ENCODE measurements at regions not wholly inside any gene's neighbourhood (a gene's known extent, or its start where the extent isn't known, plus 50 kb on each side); places are given as distances from the start of the nearest gene placed in this dataset.
A peak's percentile ranks its signal among the peaks of the same experiment; 100 is the strongest.

- Mint-ChIP-seq H3K4me1 (ENCODE audit: low read depth in 2 of 2) (peaks cover 2 to 5% of the 10 kb centered on the region in 2 donors), H3K4me3 (no peak overlapping the region), H3K9me3 (no peaks in the 10 kb centered on the region), H3K27me3 (peaks cover 9 to 27% of the 10 kb centered on the region in 2 donors), H3K27ac (no peak overlapping the region), H3K36me3 (ENCODE audit: insufficient read depth) (no peaks in the 10 kb centered on the region)
- ATAC-seq (replicated peaks) (no peak), DNase-seq (no peak)
These were observed 227.8 kb downstream of the LACC1 start for GRCh38 chr13:44107357-44108121.

GRCh38 chr13:44108331-44108858 is 228.7 kb downstream of the LACC1 start:
- H3K9me3 Mint-ChIP-seq, result no peaks in the 10 kb centered on the region

DNA sequence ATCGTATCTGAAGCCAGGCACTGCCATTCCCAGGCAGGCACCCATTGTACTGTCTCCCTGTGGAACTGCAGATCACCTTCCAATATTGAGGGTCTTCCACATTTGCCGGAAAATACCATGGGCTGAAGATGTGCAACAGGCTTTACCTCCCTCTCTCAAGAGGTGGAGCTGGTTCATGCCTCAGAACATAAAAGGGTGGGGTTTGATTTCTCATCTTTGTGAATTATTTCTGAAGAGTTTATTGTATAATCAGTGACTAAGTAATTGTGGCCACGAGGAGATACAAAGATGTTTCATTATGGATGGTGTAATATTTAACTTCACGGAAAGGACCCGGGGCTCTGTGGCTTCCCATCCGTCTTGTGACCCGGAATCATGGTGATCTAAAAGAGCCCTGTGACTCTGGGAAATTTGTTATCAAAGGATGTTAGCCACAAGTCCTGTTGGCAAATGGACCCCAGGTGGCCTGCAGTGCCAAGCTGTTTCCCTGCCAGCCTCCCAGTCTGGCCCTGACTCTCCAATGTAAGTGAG is 230.5 kb downstream of the LACC1 start:
- no peaks in the 10 kb centered on the region for H3K36me3 Mint-ChIP-seq (ENCODE audit: insufficient read depth)
- H3K4me1 Mint-ChIP-seq (ENCODE audit: low read depth in 2 of 2), result peaks cover 11 to 18% of the 10 kb centered on the region in 2 donors

More at GRCh38 chr13:44108331-44108858, 228.7 kb downstream of the LACC1 start:
- Mint-ChIP-seq H3K4me3 (no peak overlapping the region), H3K27me3 (peaks cover 9 to 27% of the 10 kb centered on the region in 2 donors), H3K27ac (no peak overlapping the region), H3K36me3 (ENCODE audit: insufficient read depth) (no peaks in the 10 kb centered on the region), H3K4me1 (ENCODE audit: low read depth in 2 of 2) (peaks cover 11 to 14% of the 10 kb centered on the region in 2 donors)
- DNase-seq, result no peak
- ATAC-seq (replicated peaks), result no peak

GRCh38 chr13:44111701-44112100 is 232.0 kb downstream of the LACC1 start:
- Mint-ChIP-seq H3K4me3 (no peak overlapping the region), H3K9me3 (no peaks in the 10 kb centered on the region), H3K27me3 (peaks cover 0 to 5% of the 10 kb centered on the region in 2 donors), H3K36me3 (ENCODE audit: insufficient read depth) (no peaks in the 10 kb centered on the region), H3K27ac (peak overlapping the region; percentile 94), H3K4me1 (ENCODE audit: low read depth in 2 of 2) (peaks cover 17 to 34% of the 10 kb centered on the region in 2 donors)
- DNase-seq (no peak), ATAC-seq (replicated peaks) (no peak)

More for the DNA sequence above, 230.5 kb downstream of the LACC1 start:
- H3K27ac Mint-ChIP-seq, result no peak overlapping the region
- H3K4me3 Mint-ChIP-seq, result no peak overlapping the region
- no peaks in the 10 kb centered on the region for H3K9me3 Mint-ChIP-seq
- ATAC-seq (replicated peaks), result no peak
- peaks cover 0 to 16% of the 10 kb centered on the region in 2 donors for H3K27me3 Mint-ChIP-seq
- no peak for DNase-seq

- ATAC-seq (replicated peaks) (peak; percentile 81), DNase-seq (peak in 1 of 3 experiments; percentile 27)
- H3K4me3 Mint-ChIP-seq, result peak overlapping the region; percentile 52 to 62
- no peaks in the 10 kb centered on the region for H3K36me3 Mint-ChIP-seq (ENCODE audit: insufficient read depth)
- H3K27ac Mint-ChIP-seq, result peak overlapping the region; percentile 94
- H3K9me3 Mint-ChIP-seq, result no peaks in the 10 kb centered on the region
- H3K4me1 Mint-ChIP-seq (ENCODE audit: low read depth in 2 of 2), result peaks cover 24 to 41% of the 10 kb centered on the region in 2 donors
- no peaks in the 10 kb centered on the region for H3K27me3 Mint-ChIP-seq
These were observed 233.1 kb downstream of the LACC1 start for GRCh38 chr13:44112700-44113329.

DNA sequence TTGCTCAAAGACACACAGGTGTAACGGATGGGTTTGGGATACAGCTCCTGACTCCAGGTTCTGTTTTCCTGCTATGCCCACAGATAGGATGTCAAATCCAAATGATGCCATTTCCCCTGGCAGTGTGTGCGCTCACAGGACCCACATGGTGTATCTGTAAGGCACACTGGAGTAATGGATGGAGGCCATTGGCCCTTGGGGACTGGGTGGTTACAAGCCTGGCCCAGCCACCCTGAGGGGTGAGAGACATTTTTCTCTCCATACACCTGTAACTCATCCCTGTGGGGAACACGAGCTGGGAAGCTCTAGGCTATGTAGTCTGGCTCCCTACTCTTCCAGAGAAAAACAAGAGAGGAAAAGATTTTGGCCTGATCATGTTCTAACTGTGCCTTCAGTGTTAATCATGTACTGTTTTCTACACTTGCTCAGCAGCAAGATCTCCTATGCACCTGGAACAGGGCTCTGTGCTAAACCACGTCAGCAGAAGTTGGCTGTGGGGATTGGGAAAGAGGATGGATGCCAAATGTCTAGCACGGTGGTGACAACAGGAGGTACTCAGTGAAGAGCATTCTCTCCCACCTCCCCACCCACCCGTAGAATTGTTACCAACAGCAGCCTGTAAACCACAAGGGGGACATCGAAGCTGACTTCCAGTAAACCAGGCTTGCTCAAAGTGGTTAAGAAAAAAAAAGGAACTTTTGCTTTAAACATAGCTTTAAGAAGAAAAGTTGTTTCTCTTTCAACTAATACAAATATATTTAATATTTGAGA is 237.0 kb downstream of the LACC1 start:
- H3K9me3 Mint-ChIP-seq, result no peaks in the 10 kb centered on the region
- ATAC-seq (replicated peaks), result peak; percentile 39
- H3K27me3 Mint-ChIP-seq, result no peaks in the 10 kb centered on the region
- H3K4me3 Mint-ChIP-seq, result peak overlapping the region; percentile 23 to 26
- H3K27ac Mint-ChIP-seq, result peak overlapping the region; percentile 67 to 73
- no peaks in the 10 kb centered on the region for H3K36me3 Mint-ChIP-seq (ENCODE audit: insufficient read depth)
- no peak for DNase-seq
- peaks cover 24 to 50% of the 10 kb centered on the region in 2 donors for H3K4me1 Mint-ChIP-seq (ENCODE audit: low read depth in 2 of 2)

GRCh38 chr13:44117351-44117750 is 237.6 kb downstream of the LACC1 start:
- DNase-seq (no peak), ATAC-seq (replicated peaks) (peak; percentile 48)
- peaks cover 23 to 47% of the 10 kb centered on the region in 2 donors for H3K4me1 Mint-ChIP-seq (ENCODE audit: low read depth in 2 of 2)
- H3K36me3 Mint-ChIP-seq (ENCODE audit: insufficient read depth), result no peaks in the 10 kb centered on the region
- H3K4me3 Mint-ChIP-seq, result peak overlapping the region in 1 of 2 donors; percentile 26
- H3K27me3 Mint-ChIP-seq, result no peaks in the 10 kb centered on the region
- H3K9me3 Mint-ChIP-seq, result no peaks in the 10 kb centered on the region
- H3K27ac Mint-ChIP-seq, result peak overlapping the region; percentile 67 to 73

DNA sequence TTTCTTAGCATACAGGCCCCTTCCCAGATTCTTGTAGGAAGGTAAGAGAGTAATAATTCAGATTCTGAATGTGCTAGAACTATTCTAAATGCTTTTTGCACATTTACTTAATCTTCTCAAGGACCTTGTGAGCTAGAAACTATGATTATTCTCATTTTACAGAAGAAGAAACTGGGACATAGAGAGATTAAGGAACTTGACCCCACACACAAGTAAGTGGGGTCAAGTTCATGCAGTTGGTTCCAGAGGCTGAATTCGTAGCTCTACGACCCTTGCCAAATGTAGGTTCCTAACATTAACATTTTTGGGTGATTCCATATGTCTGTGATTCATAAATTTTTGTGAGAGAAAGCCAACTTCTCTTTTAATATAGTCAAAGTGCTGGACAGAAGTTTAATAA is 238.1 kb downstream of the LACC1 start:
- Mint-ChIP-seq H3K9me3 (no peaks in the 10 kb centered on the region), H3K27ac (peak overlapping the region; percentile 51 to 73), H3K4me1 (ENCODE audit: low read depth in 2 of 2) (peaks cover 19 to 42% of the 10 kb centered on the region in 2 donors), H3K4me3 (peak overlapping the region in 1 of 2 donors; percentile 26), H3K27me3 (no peaks in the 10 kb centered on the region), H3K36me3 (ENCODE audit: insufficient read depth) (no peaks in the 10 kb centered on the region)
- DNase-seq (no peak), ATAC-seq (replicated peaks) (no peak)

DNA sequence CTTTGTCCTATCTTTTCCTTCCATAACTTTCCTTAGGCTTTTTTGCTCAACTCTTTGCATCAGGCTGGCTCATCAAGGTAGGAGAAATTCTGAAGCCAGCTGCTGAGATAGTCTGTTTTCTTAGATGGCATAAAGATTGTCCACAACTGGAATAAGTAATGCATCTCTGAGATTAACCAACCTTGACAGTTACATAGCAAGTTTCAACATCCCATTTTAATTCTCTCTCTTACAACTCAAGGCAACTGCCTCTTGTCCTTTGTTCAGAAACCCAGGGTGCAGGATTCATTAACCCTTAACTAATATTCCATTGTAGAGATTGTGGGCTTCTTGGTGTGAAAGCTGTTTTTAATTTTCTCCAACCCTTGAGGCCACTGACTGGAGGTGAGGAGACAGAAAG is 239.2 kb downstream of the LACC1 start:
- no peaks in the 10 kb centered on the region for H3K27me3 Mint-ChIP-seq
- DNase-seq (no peak), ATAC-seq (replicated peaks) (no peak)
- H3K27ac Mint-ChIP-seq, result peak overlapping the region; percentile 55 to 73
- no peaks in the 10 kb centered on the region for H3K36me3 Mint-ChIP-seq (ENCODE audit: insufficient read depth)
- peaks cover 12 to 34% of the 10 kb centered on the region in 2 donors for H3K4me1 Mint-ChIP-seq (ENCODE audit: low read depth in 2 of 2)
- H3K4me3 Mint-ChIP-seq, result no peak overlapping the region
- H3K9me3 Mint-ChIP-seq, result peaks cover 0 to 3% of the 10 kb centered on the region in 2 donors

- ATAC-seq (replicated peaks), result no peak
- H3K27ac Mint-ChIP-seq, result no peak overlapping the region
- no peak overlapping the region for H3K4me3 Mint-ChIP-seq
- H3K9me3 Mint-ChIP-seq, result peaks cover 0 to 3% of the 10 kb centered on the region in 2 donors
- no peaks in the 10 kb centered on the region for H3K36me3 Mint-ChIP-seq (ENCODE audit: insufficient read depth)
- H3K4me1 Mint-ChIP-seq (ENCODE audit: low read depth in 2 of 2), result peaks cover 12 to 33% of the 10 kb centered on the region in 2 donors
- H3K27me3 Mint-ChIP-seq, result no peaks in the 10 kb centered on the region
- DNase-seq, result no peak
These were observed 240.3 kb downstream of the LACC1 start for GRCh38 chr13:44120043-44120442.

GRCh38 chr13:44120849-44121755 is 241.4 kb downstream of the LACC1 start:
- H3K27me3 Mint-ChIP-seq, result no peaks in the 10 kb centered on the region
- H3K9me3 Mint-ChIP-seq, result peaks cover 0 to 3% of the 10 kb centered on the region in 2 donors
- peaks cover 11 to 22% of the 10 kb centered on the region in 2 donors for H3K4me1 Mint-ChIP-seq (ENCODE audit: low read depth in 2 of 2)
- no peak overlapping the region for H3K4me3 Mint-ChIP-seq
- H3K27ac Mint-ChIP-seq, result no peak overlapping the region
- ATAC-seq (replicated peaks), result no peak
- no peak for DNase-seq
- H3K36me3 Mint-ChIP-seq (ENCODE audit: insufficient read depth), result no peaks in the 10 kb centered on the region

- Mint-ChIP-seq H3K36me3 (ENCODE audit: insufficient read depth) (no peaks in the 10 kb centered on the region), H3K4me1 (ENCODE audit: low read depth in 2 of 2) (no peaks in the 10 kb centered on the region), H3K27ac (no peak overlapping the region), H3K9me3 (peaks cover 0 to 3% of the 10 kb centered on the region in 2 donors), H3K27me3 (peaks cover 0 to 19% of the 10 kb centered on the region in 2 donors), H3K4me3 (no peak overlapping the region)
- ATAC-seq (replicated peaks) (no peak), DNase-seq (no peak)
These were observed 244.6 kb downstream of the LACC1 start for GRCh38 chr13:44124352-44124751.

Data from effector memory CD8-positive, alpha-beta T cell (primary cell).